ENCODE measurements at regions not wholly inside any gene's neighbourhood (a gene's known extent, or its start where the extent isn't known, plus 50 kb on each side); places are given as distances from the start of the nearest gene placed in this dataset.
"Not testable (repeated sequence)": the region's sequence is repeated elsewhere in the genome, so short reads cannot be mapped to it uniquely, and the experiment has no call there.

DNA sequence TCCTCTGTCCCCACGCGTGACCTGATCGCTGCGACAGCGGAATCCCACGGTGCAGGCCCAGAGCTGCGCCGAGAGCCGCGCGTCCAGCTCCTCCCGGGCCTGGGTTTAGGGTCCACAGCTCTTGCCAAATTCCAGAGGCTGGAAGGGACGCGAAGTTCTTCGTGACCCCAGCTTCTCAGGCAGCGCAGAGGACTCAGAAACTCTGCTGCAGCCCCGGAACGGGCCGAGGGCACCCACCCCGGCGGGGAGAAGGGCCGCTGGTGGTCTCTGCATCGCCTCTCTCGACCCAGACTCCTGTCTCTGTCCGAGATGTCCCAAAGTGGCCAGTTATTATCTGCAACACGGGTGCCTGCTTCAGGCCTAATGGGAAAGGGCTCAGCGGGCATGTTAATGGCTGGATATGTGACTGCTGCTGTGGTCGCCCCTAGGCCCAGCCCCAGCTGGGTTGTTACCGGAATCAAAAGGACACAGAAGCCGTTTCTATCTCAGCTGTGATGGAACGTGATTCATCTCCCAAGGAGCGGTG is 236.4 kb downstream of the VRK1 start:
- no peak for DNase-seq

DNA sequence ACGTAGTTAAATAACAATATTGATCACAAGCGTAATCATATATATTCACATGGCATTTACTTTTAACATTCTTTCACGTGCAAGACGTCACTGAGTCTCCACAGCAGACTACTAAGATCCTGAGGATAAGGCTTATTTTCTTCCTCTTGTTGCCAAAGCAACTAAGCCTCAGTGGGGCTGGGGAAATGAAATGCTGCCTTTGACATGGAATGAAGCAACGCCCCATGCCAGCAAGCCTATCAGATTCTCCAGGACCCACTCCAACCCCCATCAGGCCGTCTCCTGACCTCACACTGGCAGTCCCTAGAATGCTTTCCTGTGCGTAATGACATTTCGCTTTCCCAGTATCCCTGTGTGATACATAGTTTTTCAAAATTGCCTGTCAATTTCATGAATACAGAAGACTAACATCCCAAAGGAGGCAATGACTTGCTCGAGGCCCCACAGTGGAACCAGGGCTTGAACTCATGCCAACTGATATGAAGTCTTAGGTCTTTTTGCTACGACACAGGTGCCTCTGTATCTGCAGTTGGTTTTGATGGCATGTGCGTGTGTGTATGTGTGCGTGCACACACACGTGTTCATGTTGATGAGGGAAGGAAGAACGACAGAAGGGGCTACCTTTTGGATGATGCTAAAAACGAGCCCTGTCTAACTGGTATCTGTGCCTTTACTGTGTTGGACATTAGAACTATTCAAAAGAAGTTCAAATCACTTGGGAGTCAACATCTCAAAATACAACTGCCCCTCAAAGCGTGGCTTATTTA is 239.1 kb downstream of the VRK1 start:
- DNase-seq: no peak

- DNase-seq: no peak
These were observed 242.7 kb downstream of the VRK1 start for GRCh38 chr14:97039717-97040363.

DNA sequence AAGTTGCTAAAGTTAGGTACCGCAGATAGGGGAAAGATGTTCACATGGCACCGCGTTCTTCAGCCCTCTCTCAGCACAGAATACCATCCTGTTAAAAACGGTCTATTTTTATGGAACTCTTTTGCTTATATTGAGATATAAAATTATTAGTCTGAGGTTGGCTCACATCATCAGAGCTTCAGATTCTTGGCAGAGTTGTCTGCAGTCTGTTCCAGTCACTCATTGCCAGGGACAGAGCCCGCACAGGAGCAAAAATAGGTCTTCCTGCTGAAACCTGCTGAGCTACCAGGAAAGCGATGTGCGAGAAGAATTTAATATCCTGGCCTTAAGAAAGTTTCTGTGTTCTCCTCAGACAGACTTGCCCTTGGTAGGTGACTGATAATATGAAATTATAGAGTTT is 249.8 kb downstream of the VRK1 start:
- DNase-seq: peak; percentile 28

DNA sequence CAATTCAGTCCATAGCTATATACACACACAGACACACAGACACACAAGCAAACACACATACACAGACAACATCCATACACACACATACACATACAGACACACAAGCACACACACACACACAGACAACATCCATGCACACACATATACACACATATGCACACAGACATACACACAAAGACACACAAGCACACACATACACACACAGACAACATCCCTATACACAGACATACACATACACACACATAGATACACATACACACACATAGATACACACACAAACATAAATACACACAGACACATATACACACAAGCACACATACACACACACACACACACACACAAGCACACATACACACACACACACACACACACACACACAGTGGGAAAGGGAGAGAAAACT is 254.8 kb downstream of the VRK1 start:
- no peak for DNase-seq

DNA sequence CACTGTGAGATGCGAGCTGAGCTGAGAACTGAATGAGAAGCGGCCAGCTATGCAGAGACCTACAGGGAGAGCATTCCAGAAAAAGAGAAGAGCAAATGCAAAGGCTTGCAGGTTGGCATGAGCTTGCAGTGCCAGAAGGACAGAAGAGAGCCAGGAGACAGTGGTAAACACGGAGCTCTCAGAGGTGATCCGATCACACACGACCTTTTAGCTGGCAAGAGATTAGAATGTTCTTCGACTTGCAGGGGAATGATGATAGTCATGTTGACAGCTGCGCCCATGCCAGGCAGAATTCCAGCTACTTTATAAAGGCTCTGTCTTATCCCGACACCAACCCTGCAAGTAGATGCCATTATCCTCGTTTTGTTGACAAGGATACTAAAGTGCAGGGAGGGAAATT is 256.8 kb downstream of the VRK1 start:
- no peak for DNase-seq

DNA sequence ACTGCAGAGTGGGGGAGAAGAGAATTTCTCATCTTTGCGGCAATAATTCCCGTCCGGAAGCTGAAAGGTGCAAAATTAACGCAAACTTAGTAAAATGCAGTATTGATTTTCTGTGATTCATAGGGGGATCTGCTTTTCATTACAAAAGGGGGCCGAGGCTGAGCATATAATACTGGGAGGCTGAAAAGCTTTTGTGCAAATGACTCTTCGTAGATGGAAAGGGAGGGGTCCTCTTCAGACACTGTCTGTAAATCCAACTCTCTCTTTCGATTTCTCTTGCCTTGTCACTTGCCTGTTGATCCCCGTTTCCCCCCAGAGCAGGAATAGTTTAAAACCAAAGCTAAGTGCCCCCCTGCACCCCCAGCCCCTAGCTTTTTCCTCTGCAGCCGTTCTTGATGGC is 258.2 kb downstream of the VRK1 start:
- DNase-seq: no peak

DNA sequence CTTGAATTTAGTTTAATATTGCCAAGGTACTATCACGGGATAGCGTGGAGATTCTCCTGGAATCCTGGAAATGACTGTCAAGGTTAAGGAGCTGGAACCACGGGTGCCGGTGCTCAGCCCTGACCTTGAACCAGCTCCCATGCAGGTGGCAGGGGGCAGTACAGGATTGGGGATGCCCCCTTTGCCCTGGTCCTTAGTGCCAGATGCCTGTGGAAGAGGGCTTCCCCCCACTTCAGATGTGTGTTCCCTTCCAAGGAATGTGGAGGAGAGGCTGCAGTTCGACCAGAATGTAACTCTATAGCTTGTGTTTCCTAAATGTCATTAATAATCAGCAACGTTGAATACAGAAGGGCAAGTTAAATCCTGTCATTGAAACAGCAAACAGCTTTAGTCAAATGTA is 258.9 kb downstream of the VRK1 start:
- DNase-seq: no peak

- no peak for DNase-seq
These were observed 260.3 kb downstream of the VRK1 start for GRCh38 chr14:97057238-97058073.

GRCh38 chr14:97058074-97058467 is 260.9 kb downstream of the VRK1 start:
- no peak for DNase-seq

- no peak for DNase-seq
These were observed 261.4 kb downstream of the VRK1 start for GRCh38 chr14:97058589-97058988.

GRCh38 chr14:97061198-97061597 is 264.0 kb downstream of the VRK1 start:
- DNase-seq: no peak

DNA sequence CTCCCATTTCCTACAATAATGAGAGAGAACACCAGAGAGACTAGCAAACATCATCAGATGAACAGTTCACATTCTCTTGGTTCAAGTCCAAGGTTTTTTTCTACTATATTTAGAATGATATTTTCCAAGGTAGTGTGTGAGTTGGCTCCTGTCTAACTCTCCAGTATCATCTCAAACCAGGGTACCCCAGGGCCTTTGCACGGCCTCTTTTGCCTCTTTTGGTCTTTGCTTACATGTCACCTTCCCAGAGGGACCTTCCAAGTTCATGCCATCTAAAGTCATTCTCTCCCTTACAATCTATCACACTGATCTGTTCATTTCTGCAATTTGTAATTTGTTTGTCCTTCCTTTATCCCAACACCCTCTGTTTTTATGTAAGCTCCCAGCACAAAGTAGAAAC is 264.5 kb downstream of the VRK1 start:
- DNase-seq: no peak

GRCh38 chr14:97065305-97066067 is 268.3 kb downstream of the VRK1 start:
- no peak for DNase-seq

GRCh38 chr14:97066068-97066899 is 269.1 kb downstream of the VRK1 start:
- DNase-seq: no peak

GRCh38 chr14:97068293-97068692 is 271.1 kb downstream of the VRK1 start:
- DNase-seq: not testable (repeated sequence)

DNA sequence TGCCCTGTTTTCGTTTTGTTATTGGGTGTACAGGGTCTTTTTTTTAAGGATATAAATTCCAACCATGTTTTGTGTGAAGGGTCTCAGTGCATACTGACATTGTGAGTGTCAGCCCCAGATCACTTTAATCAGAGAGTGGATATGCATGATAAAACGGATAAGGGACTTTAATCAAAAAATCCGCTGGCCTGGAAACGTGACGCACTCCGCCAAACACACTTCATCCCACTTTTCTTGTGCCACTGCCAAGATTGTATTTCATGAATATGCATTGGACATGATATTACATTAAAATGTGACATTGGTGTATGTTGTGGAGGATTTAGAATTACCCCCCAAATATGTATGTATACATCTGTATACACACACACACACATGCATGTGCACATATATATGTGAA is 273.1 kb downstream of the VRK1 start:
- DNase-seq: no peak

DNA sequence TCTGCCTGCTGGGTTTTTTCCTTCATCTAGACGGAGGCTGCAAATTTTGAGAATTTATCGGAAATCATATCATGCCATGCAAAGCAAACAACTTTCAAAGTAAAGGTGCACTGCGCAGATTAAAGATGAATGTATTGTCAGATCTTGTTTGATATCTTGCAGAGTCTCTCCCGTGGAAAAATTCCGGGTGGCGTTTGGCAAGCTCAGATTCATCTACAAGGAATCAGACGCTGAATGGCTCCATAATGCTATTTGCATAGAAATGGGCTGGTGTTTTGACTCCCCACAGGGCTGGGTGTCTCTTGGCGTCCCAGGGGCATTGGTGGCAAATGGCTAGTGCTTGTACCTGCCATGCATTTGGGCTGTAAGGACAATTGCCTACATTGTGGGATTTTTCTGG is 274.0 kb downstream of the VRK1 start:
- DNase-seq: no peak

DNA sequence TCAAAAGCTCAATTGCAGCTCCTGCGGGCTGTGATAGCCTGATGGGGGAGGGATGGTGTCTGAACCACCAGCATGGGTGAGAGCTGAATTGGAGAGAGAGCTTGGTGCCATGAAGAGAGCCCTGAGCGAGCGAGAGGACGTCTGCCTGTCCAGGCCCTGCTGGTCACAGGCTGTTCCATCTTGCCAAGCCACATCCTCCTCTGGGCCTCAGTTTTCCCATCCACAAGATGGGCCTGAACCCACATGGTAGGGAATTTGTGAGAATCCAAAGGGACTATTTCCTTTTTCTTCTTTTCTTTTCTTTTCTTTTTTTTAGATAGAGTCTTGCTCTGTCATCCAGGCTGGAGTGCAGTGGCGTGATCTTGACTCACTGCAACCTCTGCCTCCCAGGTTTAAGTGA is 276.4 kb downstream of the VRK1 start:
- no peak for DNase-seq

- no peak for DNase-seq
These were observed 277.3 kb downstream of the VRK1 start for GRCh38 chr14:97074456-97074855.

DNA sequence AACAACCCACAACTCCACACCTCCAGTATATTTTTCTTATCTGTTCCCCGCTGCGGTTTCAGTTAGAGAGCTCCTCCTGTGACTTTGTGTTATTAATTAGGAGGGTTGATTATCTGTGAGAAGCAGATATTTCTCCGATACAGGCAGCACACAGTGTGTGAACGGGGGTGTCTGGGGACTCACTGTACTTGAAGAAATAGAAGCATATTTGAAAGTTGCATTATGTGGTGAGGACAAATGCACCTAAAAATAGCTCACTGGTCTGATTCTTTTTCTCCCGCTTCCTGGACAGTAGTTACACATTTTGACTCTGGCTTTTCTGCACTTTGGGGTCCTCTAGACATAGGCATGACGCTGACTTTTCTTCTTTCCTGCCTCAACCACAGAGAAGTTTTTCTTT is 277.7 kb downstream of the VRK1 start:
- no peak for DNase-seq

DNA sequence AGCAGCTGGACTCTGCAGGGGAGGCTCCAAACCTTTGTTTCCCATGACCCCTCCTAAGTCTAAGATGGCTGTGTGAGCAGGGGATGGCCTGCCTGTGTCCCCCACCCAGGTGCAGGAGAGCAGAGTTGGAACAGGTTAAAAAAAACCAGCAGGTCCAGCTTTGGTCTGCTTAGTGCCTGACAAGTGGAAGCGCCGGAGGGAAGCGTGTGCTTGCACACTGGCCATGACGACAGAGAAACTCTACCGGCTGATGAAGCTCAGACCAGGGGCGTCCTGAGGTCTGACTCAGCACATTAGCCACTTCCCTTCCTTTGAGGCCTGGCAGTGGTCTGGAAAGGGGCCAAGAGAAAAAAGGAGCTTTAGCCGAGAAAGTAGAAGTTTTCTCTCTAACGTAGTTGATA is 280.1 kb downstream of the VRK1 start:
- no peak for DNase-seq

Data from NCI-H446 treated with DMSO at 0.1 percent for 48 hours (cell line).